DOHH2 (cell line): ENCODE measurements at regions not wholly inside any gene's neighbourhood (a gene's known extent, or its start where the extent isn't known, plus 50 kb on each side); places are given as distances from the start of the nearest gene placed in this dataset.

Experiments used
- H3F3A ChIP-seq: fragments of 200-600 bp; sonication (generic), shearing (Covaris generic); 2 replicates; pipeline ENCODE4 v1.6.0; 2016; ENCODE audit warnings: antibody characterized with exemption, mild to moderate bottlenecking; ENCODE audit not compliant: control insufficient read depth, insufficient read depth
- H3K27ac ChIP-seq: fragments of 200-600 bp; sonication (generic); 2 replicates; pipeline ENCODE4 v1.5.1; 2014; ENCODE audit warnings: low read depth, mild to moderate bottlenecking, low read length, moderate library complexity
- H3K27me3 ChIP-seq: fragments of 200-600 bp; sonication (generic); 2 replicates; pipeline ENCODE4 v1.6.1; 2014; ENCODE audit warnings: mild to moderate bottlenecking, low read length, mixed read lengths; ENCODE audit not compliant: control insufficient read depth
- H3K36me3 ChIP-seq: fragments of 200-600 bp; sonication (generic); 2 replicates; pipeline ENCODE4 v1.6.1; 2014; ENCODE audit warnings: mild to moderate bottlenecking, low read length, moderate library complexity, mixed read lengths; ENCODE audit not compliant: control insufficient read depth
- H3K4me1 ChIP-seq: fragments of 200-600 bp; sonication (generic); 2 replicates; pipeline ENCODE4 v1.6.1; 2014; ENCODE audit warnings: mild to moderate bottlenecking, low read length, mixed read lengths; ENCODE audit not compliant: control insufficient read depth
- H3K4me2 ChIP-seq: fragments of 200-600 bp; sonication (generic); 2 replicates; pipeline ENCODE4 v1.6.0; 2014; ENCODE audit warnings: mild to moderate bottlenecking, low read length, moderate library complexity
- H3K4me3 ChIP-seq: fragments of 200-600 bp; sonication (generic); 2 replicates; pipeline ENCODE4 v1.5.1; 2014; ENCODE audit warnings: mild to moderate bottlenecking, low read length, mixed read lengths
- H3K79me2 ChIP-seq: fragments of 200-600 bp; sonication (generic); 2 replicates; pipeline ENCODE4 v1.6.1; 2014; ENCODE audit warnings: mild to moderate bottlenecking, low read length, mixed read lengths; ENCODE audit not compliant: control insufficient read depth
- H3K9me2 ChIP-seq: fragments of 200-600 bp; sonication (generic); replicated peaks from 2 replicates; pipeline ENCODE4 v1.6.1; 2014; ENCODE audit warnings: mild to moderate bottlenecking, low read length, mixed read lengths; ENCODE audit not compliant: control insufficient read depth
- H3K9me3 ChIP-seq: fragments of 200-600 bp; sonication (generic); 2 replicates; pipeline ENCODE4 v1.6.1; 2014; ENCODE audit warnings: antibody characterized with exemption, low read length, mixed read lengths; ENCODE audit not compliant: control insufficient read depth, insufficient read depth
- H4K20me1 ChIP-seq: fragments of 200-600 bp; sonication (generic); 2 replicates; pipeline ENCODE4 v1.6.0; 2014; ENCODE audit warnings: low read depth, mild to moderate bottlenecking, antibody characterized with exemption, low read length, moderate library complexity; ENCODE audit not compliant: control insufficient read depth, insufficient read depth
- CTCF ChIP-seq: fragments of 200-600 bp; sonication (generic); IDR thresholded peaks from one replicate; pipeline ENCODE4 v1.5.1; 2014; ENCODE audit warnings: antibody characterized with exemption, mild to moderate bottlenecking, low read depth, low read length; ENCODE audit not compliant: poor library complexity, severe bottlenecking
- EZH2phosphoT487 ChIP-seq: fragments of 200-600 bp; sonication (generic); IDR thresholded peaks from 2 replicates; pipeline ENCODE4 v1.6.1; 2017; ENCODE audit warnings: borderline replicate concordance, mild to moderate bottlenecking, antibody characterized with exemption, low read length, moderate library complexity, mixed read lengths

- Histone ChIP-seq H4K20me1 (no peaks in the 10 kb centered on the region), H3K9me3 (no peaks in the 10 kb centered on the region), H3K9me2 (no peaks in the 10 kb centered on the region), H3K4me3 (no peak overlapping the region), H3K27ac (no peak overlapping the region), H3K27me3 (no peaks in the 10 kb centered on the region), H3K4me1 (no peaks in the 10 kb centered on the region), H3F3A (no peaks in the 10 kb centered on the region), H3K79me2 (no peaks in the 10 kb centered on the region), H3K36me3 (no peaks in the 10 kb centered on the region), H3K4me2 (no peak overlapping the region)
- TF ChIP-seq EZH2phosphoT487 = no peak
- no peak for TF ChIP-seq CTCF
Observed at GRCh38 chr2:136298631-136299030, 180.7 kb upstream of the CXCR4 start.

- Histone ChIP-seq H3K4me3 (no peak overlapping the region), H4K20me1 (no peaks in the 10 kb centered on the region), H3K4me2 (no peak overlapping the region), H3K36me3 (no peaks in the 10 kb centered on the region), H3K4me1 (no peaks in the 10 kb centered on the region), H3K9me2 (no peaks in the 10 kb centered on the region), H3K27ac (no peak overlapping the region), H3K27me3 (no peaks in the 10 kb centered on the region), H3K9me3 (no peaks in the 10 kb centered on the region), H3K79me2 (no peaks in the 10 kb centered on the region), H3F3A (no peaks in the 10 kb centered on the region)
- TF ChIP-seq EZH2phosphoT487 = no peak
- no peak for TF ChIP-seq CTCF
Observed at GRCh38 chr2:136297994-136298393, 180.0 kb upstream of the CXCR4 start.

- H3K4me3 ChIP-seq = no peak overlapping the region
- no peak overlapping the region for H3K27ac ChIP-seq
- no peaks in the 10 kb centered on the region for H3K9me3 ChIP-seq
- H3K4me2 ChIP-seq = no peak overlapping the region
- no peaks in the 10 kb centered on the region for H3K79me2 ChIP-seq
- H3K9me2 ChIP-seq = no peaks in the 10 kb centered on the region
- no peaks in the 10 kb centered on the region for H3K27me3 ChIP-seq
- no peaks in the 10 kb centered on the region for H3K36me3 ChIP-seq
- no peaks in the 10 kb centered on the region for H3K4me1 ChIP-seq
- no peak for TF ChIP-seq EZH2phosphoT487
- TF ChIP-seq CTCF = no peak
- H3F3A ChIP-seq = no peaks in the 10 kb centered on the region
- H4K20me1 ChIP-seq = no peaks in the 10 kb centered on the region
Observed at GRCh38 chr2:136297312-136297711, 179.4 kb upstream of the CXCR4 start.

GRCh38 chr2:136295168-136295567 lies 177.2 kb upstream of the CXCR4 start:
- no peak for TF ChIP-seq EZH2phosphoT487
- TF ChIP-seq CTCF = no peak
- H3F3A ChIP-seq = no peaks in the 10 kb centered on the region
- H3K4me2 ChIP-seq = no peak overlapping the region
- H3K9me2 ChIP-seq = no peaks in the 10 kb centered on the region
- H3K4me3 ChIP-seq = no peak overlapping the region
- H3K79me2 ChIP-seq = no peaks in the 10 kb centered on the region
- no peaks in the 10 kb centered on the region for H3K9me3 ChIP-seq
- H3K27me3 ChIP-seq = no peaks in the 10 kb centered on the region
- no peaks in the 10 kb centered on the region for H3K36me3 ChIP-seq
- H4K20me1 ChIP-seq = no peaks in the 10 kb centered on the region
- H3K27ac ChIP-seq = no peak overlapping the region
- H3K4me1 ChIP-seq = no peaks in the 10 kb centered on the region
